Neural progenitor cell (in vitro differentiated cells): ENCODE measurements at regions not wholly inside any gene's neighbourhood (a gene's known extent, or its start where the extent isn't known, plus 50 kb on each side); places are given as distances from the start of the nearest gene placed in this dataset.

Experiments used
- DNase-seq: peaks from one replicate; pipeline ENCODE4 v3.0.0-alpha.2; 2016; ENCODE audit warnings: low spot score
- H2AFZ ChIP-seq: fragments of 200-600 bp; sonication (generic); replicated peaks from 2 replicates; pipeline ENCODE4 v1.6.1; 2016; ENCODE audit warnings: antibody characterized with exemption
- H3F3A ChIP-seq: fragments of 200-600 bp; sonication (generic); 2 replicates; pipeline ENCODE4 v1.6.1; 2016; ENCODE audit warnings: antibody characterized with exemption, low read depth
- H3K27ac ChIP-seq: fragments of 200-600 bp; sonication (generic); 2 replicates; pipeline ENCODE4 v1.5.1; 2016; ENCODE audit warnings: mild to moderate bottlenecking
- H3K27me3 ChIP-seq: fragments of 200-600 bp; sonication (generic); 2 replicates; pipeline ENCODE4 v1.6.1; 2016; ENCODE audit warnings: mild to moderate bottlenecking, moderate library complexity
- H3K36me3 ChIP-seq: fragments of 200-600 bp; sonication (generic); 2 replicates; pipeline ENCODE4 v1.5.1; 2016
- H3K4me1 ChIP-seq: fragments of 200-600 bp; sonication (generic); 2 replicates; pipeline ENCODE4 v1.6.1; 2016; ENCODE audit warnings: mixed run types
- H3K4me2 ChIP-seq: fragments of 200-600 bp; sonication (generic); 2 replicates; pipeline ENCODE4 v1.6.1; 2016
- H3K4me3 ChIP-seq: fragments of 200-600 bp; sonication (generic); 2 replicates; pipeline ENCODE4 v1.5.1; 2016
- H3K79me2 ChIP-seq: fragments of 200-600 bp; sonication (generic); 2 replicates; pipeline ENCODE4 v1.6.1; 2016; ENCODE audit warnings: low read depth
- H3K9ac ChIP-seq: fragments of 200-600 bp; sonication (generic); 2 replicates; pipeline ENCODE4 v1.6.1; 2016
- H3K9me3 ChIP-seq: fragments of 200-600 bp; sonication (generic); 2 replicates; pipeline ENCODE4 v1.5.1; 2016; ENCODE audit warnings: low read depth
- H4K20me1 ChIP-seq: fragments of 200-600 bp; sonication (generic); 2 replicates; pipeline ENCODE4 v1.6.1; 2016; ENCODE audit warnings: low read depth
- H3K27ac Mint-ChIP-seq: 3 replicates; pipeline ENCODE4 v1.8.0; 2021; ENCODE audit warnings: mixed read lengths
- H3K27me3 Mint-ChIP-seq: 2 replicates; pipeline ENCODE4 v1.8.0; 2022; ENCODE audit warnings: low read depth, mild to moderate bottlenecking, inconsistent platforms, moderate library complexity, mixed read lengths; ENCODE audit not compliant: insufficient read depth
- H3K36me3 Mint-ChIP-seq: 3 replicates; pipeline ENCODE4 v1.8.0; 2021; ENCODE audit warnings: mixed read lengths
- H3K4me1 Mint-ChIP-seq: 3 replicates; pipeline ENCODE4 v1.8.0; 2021; ENCODE audit warnings: mixed read lengths
- H3K4me3 Mint-ChIP-seq: 3 replicates; pipeline ENCODE4 v1.8.0; 2021; ENCODE audit warnings: mild to moderate bottlenecking, moderate library complexity, mixed read lengths
- H3K9me3 Mint-ChIP-seq: 3 replicates; pipeline ENCODE4 v1.8.0; 2020; ENCODE audit warnings: mixed read lengths
- CTCF ChIP-seq: fragments of 200-600 bp; sonication (generic); IDR thresholded peaks from 2 replicates; pipeline ENCODE4 v1.5.1; 2017; ENCODE audit warnings: antibody characterized with exemption, mild to moderate bottlenecking
- EZH2 ChIP-seq: fragments of 200-600 bp; sonication (generic); IDR thresholded peaks from 2 replicates; pipeline ENCODE4 v1.6.1; 2017; ENCODE audit warnings: antibody characterized with exemption, mild to moderate bottlenecking, moderate library complexity
- EZH2phosphoT487 ChIP-seq: fragments of 200-600 bp; sonication (generic); IDR thresholded peaks from 2 replicates; pipeline ENCODE4 v1.6.1; 2017; ENCODE audit warnings: antibody characterized with exemption

GRCh38 chr1:47676311-47677054 is 238.6 kb downstream of the FOXD2 start:
- peaks cover 8% of the 10 kb centered on the region for H3K36me3 ChIP-seq
- no peaks in the 10 kb centered on the region for H4K20me1 ChIP-seq
- peaks cover 10% of the 10 kb centered on the region for H3K27me3 Mint-ChIP-seq
- H3K27ac ChIP-seq = no peak overlapping the region
- peaks cover 5% of the 10 kb centered on the region for H3K4me1 ChIP-seq
- peaks cover 14% of the 10 kb centered on the region for H3K4me1 Mint-ChIP-seq
- no peak for DNase-seq
- H3K4me3 Mint-ChIP-seq = no peak overlapping the region
- H3K79me2 ChIP-seq = no peaks in the 10 kb centered on the region
- no peaks in the 10 kb centered on the region for H3K27me3 ChIP-seq
- no peak overlapping the region for H3K4me2 ChIP-seq
- H3K4me3 ChIP-seq = no peak overlapping the region
- H2AFZ ChIP-seq = peak overlapping the region; percentile 76
- no peaks in the 10 kb centered on the region for H3K36me3 Mint-ChIP-seq
- H3K9me3 Mint-ChIP-seq = peaks cover 8% of the 10 kb centered on the region
- no peak overlapping the region for H3K9ac ChIP-seq
- peaks cover 13% of the 10 kb centered on the region for H3K9me3 ChIP-seq
- H3F3A ChIP-seq = no peaks in the 10 kb centered on the region
- TF ChIP-seq CTCF (no peak), EZH2phosphoT487 (no peak)
- no peak overlapping the region for H3K27ac Mint-ChIP-seq

- Mint-ChIP-seq H3K4me3 (no peak overlapping the region), H3K27ac (no peak overlapping the region), H3K9me3 (peaks cover 4% of the 10 kb centered on the region), H3K27me3 (peaks cover 10% of the 10 kb centered on the region), H3K4me1 (peaks cover 14% of the 10 kb centered on the region), H3K36me3 (no peaks in the 10 kb centered on the region)
- no peaks in the 10 kb centered on the region for H3K79me2 ChIP-seq
- TF ChIP-seq EZH2phosphoT487 (no peak), EZH2 (no peak), CTCF (no peak)
- peaks cover 5% of the 10 kb centered on the region for H3K4me1 ChIP-seq
- H3K36me3 ChIP-seq = peaks cover 4% of the 10 kb centered on the region
- DNase-seq = no peak
- H3K4me3 ChIP-seq = no peak overlapping the region
- no peak overlapping the region for H3K4me2 ChIP-seq
- H3K9ac ChIP-seq = no peak overlapping the region
- H2AFZ ChIP-seq = peak overlapping the region; percentile 76
- H3K9me3 ChIP-seq = peaks cover 10% of the 10 kb centered on the region
- no peaks in the 10 kb centered on the region for H4K20me1 ChIP-seq
- no peak overlapping the region for H3K27ac ChIP-seq
- H3F3A ChIP-seq = no peaks in the 10 kb centered on the region
- no peaks in the 10 kb centered on the region for H3K27me3 ChIP-seq
These were observed 239.5 kb downstream of the FOXD2 start for GRCh38 chr1:47677241-47677940.

- TF ChIP-seq EZH2 = no peak
- TF ChIP-seq EZH2phosphoT487 = no peak
- no peak for TF ChIP-seq CTCF
- H3K4me1 Mint-ChIP-seq = peaks cover 14% of the 10 kb centered on the region
- Histone ChIP-seq H3K27ac (no peak overlapping the region), H3K4me1 (peaks cover 5% of the 10 kb centered on the region), H3K36me3 (no peaks in the 10 kb centered on the region), H4K20me1 (no peaks in the 10 kb centered on the region), H3K4me2 (no peak overlapping the region), H3K9me3 (no peaks in the 10 kb centered on the region), H3K4me3 (no peak overlapping the region), H2AFZ (no peak overlapping the region), H3K79me2 (no peaks in the 10 kb centered on the region), H3K27me3 (no peaks in the 10 kb centered on the region), H3K9ac (no peak overlapping the region), H3F3A (no peaks in the 10 kb centered on the region)
- no peak for DNase-seq
- no peak overlapping the region for H3K27ac Mint-ChIP-seq
- H3K27me3 Mint-ChIP-seq = peaks cover 15% of the 10 kb centered on the region
- no peaks in the 10 kb centered on the region for H3K9me3 Mint-ChIP-seq
- no peaks in the 10 kb centered on the region for H3K36me3 Mint-ChIP-seq
- no peak overlapping the region for H3K4me3 Mint-ChIP-seq
These were observed 240.7 kb downstream of the FOXD2 start for GRCh38 chr1:47678464-47678980.
